Esophagus squamous epithelium (tissue), 5 donors: ENCODE measurements at regions not wholly inside any gene's neighbourhood (a gene's known extent, or its start where the extent isn't known, plus 50 kb on each side); places are given as distances from the start of the nearest gene placed in this dataset.

Source experiments
- DNase-seq: peaks from one replicate; lab custom pipeline; 2025; lab: John Stamatoyannopoulos, UW
- H3K27ac ChIP-seq, 4 donors: fragments of 200-600 bp; sonication (generic); one replicate each; pipeline ENCODE4 v1.5.1; 2016 to 2019; ENCODE audit warnings: mild to moderate bottlenecking in 1 of 4
- H3K27me3 ChIP-seq, 4 donors: fragments of 200-600 bp; sonication (generic); 1 replicate in 3 of 4; 2 replicates in 1 of 4; pipeline versions ENCODE4 v1.5.1 to v1.6.0; 2017 to 2021; ENCODE audit warnings: antibody characterized with exemption in 1 of 4
- H3K36me3 ChIP-seq, 3 donors: fragments of 200-600 bp; sonication (generic); one replicate each; pipeline ENCODE4 v1.5.1; 2016 to 2019
- H3K4me1 ChIP-seq, 3 donors: fragments of 200-600 bp; sonication (generic); one replicate each; pipeline ENCODE4 v1.5.1; 2017 to 2019
- H3K4me3 ChIP-seq, 4 donors: fragments of 200-600 bp; sonication (generic); 1 replicate in 3 of 4; 2 replicates in 1 of 4; pipeline ENCODE4 v1.5.1; 2016 to 2019; ENCODE audit warnings: mild to moderate bottlenecking in 2 of 4, moderate library complexity in 1 of 4
- H3K9me3 ChIP-seq, 3 donors: fragments of 200-600 bp; sonication (generic); one replicate each; pipeline ENCODE4 v1.5.1; 2016 to 2019
- POLR2A ChIP-seq, 4 donors: fragments of 450-650 bp; IDR thresholded peaks; one replicate each; pipeline ENCODE4 v1.6.1; 2017; ENCODE audit warnings: antibody characterized with exemption in 4 of 4, mild to moderate bottlenecking in 4 of 4, moderate library complexity in 3 of 4
- WGBS, 2 donors: methylation state at CpG; one replicate each; pipeline ENCODE4 v1.1.5; 2018; 5-methylcytosine and 5-hydroxymethylcytosine counted together
- intact Hi-C: fragments of 100-400 bp; cut with DNase I; formaldehyde crosslinking; loops from one replicate; pipeline ENCODE4 v1.15.0; 2022
- TF ChIP-seq, protein P1 (sequence below), 6 experiments: fragments of 450-650 bp in 4 of 6; fragments of 200-600 bp in 2 of 6; sonication (generic) in 2 of 6; IDR thresholded peaks; one replicate each; pipeline ENCODE4 v1.5.1; 2016 to 2019; ENCODE audit warnings: antibody characterized with exemption in 6 of 6, mild to moderate bottlenecking in 4 of 6, moderate library complexity in 4 of 6
- donor health status: DM: yes; HTN: yes; CAD: no.

DNA sequence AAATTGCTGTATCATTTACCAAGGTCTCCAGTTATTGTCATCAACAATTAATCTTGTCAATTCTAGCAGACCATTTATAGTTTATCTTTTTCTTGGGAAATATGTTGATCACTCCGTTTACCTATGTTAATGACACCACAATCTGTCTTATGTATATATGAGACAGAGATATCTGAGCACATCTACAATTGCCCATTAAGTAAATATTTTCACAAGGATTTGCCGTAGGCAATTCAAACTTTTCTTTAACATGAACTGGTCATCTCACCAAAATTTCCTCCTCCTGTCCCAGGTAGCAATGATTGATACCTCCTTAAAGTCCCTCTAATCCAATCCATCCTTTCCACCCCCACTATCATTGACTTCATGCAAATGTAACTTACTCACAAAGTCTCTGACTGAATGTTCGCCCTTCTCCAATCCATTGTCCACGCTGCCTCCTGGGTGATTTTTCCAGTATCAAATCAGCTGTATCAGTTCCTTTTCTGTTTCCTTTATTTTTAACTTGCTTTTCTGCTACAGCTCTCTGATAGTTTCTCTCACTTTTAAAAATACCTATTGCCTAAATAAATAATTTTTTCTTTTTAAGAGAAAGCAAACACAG lies 138.3 kb downstream of the GNAT3 start:
- H3K4me1 ChIP-seq = no peaks in the 10 kb centered on the region
- intact Hi-C loops = no loop called here
- H3K36me3 ChIP-seq = no peaks in the 10 kb centered on the region
- DNase-seq = no peak
- no peak overlapping the region for H3K27ac ChIP-seq
- no peak for TF ChIP-seq POLR2A (IDR thresholded peaks at IDR 0.05)
- TF ChIP-seq, protein P1, sequence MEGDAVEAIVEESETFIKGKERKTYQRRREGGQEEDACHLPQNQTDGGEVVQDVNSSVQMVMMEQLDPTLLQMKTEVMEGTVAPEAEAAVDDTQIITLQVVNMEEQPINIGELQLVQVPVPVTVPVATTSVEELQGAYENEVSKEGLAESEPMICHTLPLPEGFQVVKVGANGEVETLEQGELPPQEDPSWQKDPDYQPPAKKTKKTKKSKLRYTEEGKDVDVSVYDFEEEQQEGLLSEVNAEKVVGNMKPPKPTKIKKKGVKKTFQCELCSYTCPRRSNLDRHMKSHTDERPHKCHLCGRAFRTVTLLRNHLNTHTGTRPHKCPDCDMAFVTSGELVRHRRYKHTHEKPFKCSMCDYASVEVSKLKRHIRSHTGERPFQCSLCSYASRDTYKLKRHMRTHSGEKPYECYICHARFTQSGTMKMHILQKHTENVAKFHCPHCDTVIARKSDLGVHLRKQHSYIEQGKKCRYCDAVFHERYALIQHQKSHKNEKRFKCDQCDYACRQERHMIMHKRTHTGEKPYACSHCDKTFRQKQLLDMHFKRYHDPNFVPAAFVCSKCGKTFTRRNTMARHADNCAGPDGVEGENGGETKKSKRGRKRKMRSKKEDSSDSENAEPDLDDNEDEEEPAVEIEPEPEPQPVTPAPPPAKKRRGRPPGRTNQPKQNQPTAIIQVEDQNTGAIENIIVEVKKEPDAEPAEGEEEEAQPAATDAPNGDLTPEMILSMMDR (IDR thresholded peaks at IDR 0.05) = no peak
- no peaks in the 10 kb centered on the region for H3K27me3 ChIP-seq
- no peaks in the 10 kb centered on the region for H3K9me3 ChIP-seq
- 78 to 82% methylated on average over 4 of the region's 4 CpGs for WGBS, 2 donors
- H3K4me3 ChIP-seq = no peak overlapping the region

DNA sequence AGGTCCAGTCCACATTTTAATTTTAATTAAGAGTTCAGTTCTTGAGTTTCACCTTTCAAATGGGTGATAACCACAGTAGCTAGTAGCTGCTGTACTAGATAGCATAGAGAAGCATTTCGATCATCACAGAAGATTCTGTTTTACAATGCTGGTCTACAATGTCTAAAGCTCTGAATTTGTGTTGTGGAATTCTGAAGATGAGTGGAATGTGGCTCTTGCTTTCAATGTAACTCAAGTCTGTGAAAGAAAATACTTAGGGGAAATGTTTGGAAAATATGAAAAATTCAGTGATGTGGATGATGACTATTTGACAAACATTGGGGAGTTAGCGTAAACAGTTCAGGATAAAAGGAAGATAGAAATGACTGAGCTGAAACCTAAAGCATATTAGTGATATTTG lies 139.4 kb downstream of the GNAT3 start:
- intact Hi-C loops = no loop called here
- Histone ChIP-seq H3K4me3 (no peak overlapping the region), H3K9me3 (no peaks in the 10 kb centered on the region), H3K27me3 (no peaks in the 10 kb centered on the region), H3K36me3 (no peaks in the 10 kb centered on the region), H3K4me1 (no peaks in the 10 kb centered on the region), H3K27ac (no peak overlapping the region)
- TF ChIP-seq, protein P1 (IDR thresholded peaks at IDR 0.05) = no peak
- no peak for TF ChIP-seq POLR2A (IDR thresholded peaks at IDR 0.05)
- no peak for DNase-seq
- WGBS, 2 donors = 69 to 81% methylated on average over 2 of the region's 2 CpGs

DNA sequence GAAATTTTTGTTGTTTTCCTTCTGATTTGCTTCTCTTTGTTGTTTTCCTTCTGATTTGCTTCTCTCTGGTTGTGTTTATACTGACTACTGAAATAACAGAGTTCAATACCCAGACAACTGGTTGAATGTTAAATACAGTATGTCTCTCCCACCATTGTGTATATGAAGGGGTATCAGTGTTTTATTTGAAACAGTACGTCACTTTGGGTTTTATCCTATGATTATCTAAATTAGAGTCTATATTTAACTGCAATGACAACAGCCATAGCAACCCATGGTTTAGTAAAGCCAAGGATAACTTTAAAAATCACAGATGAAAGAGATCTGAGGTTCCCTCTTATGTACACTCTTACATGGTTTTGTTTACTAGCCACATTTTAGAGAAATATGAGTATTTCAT lies 141.3 kb downstream of the GNAT3 start:
- no peaks in the 10 kb centered on the region for H3K9me3 ChIP-seq

DNA sequence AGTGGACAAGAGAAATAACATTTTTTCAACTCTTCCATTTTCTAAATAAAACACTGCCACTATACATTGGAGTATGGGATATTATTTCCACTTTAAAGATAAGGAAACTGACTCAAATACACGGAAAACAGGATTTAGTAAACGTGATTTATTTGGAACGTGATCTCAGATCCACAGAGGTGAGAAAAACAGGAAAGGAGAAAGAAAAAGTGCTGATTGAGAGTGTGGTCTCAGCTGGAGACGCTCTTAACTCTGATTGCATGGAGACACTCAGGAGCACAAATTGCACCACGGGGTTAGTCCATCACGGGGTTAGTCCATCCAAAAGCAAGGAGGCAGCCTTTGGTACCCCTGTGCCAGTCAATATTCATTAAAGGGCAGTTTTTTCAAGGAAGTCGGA lies 142.5 kb downstream of the GNAT3 start:
- H3K9me3 ChIP-seq = no peaks in the 10 kb centered on the region
- WGBS, 2 donors = 81 to 87% methylated on average over 7 of the region's 7 CpGs
- no peak overlapping the region for H3K27ac ChIP-seq
- H3K4me3 ChIP-seq = no peak overlapping the region
- intact Hi-C loops = no loop called here
- TF ChIP-seq, protein P1 (IDR thresholded peaks at IDR 0.05) = no peak
- H3K27me3 ChIP-seq = no peaks in the 10 kb centered on the region
- H3K36me3 ChIP-seq = no peaks in the 10 kb centered on the region
- DNase-seq = no peak
- H3K4me1 ChIP-seq = no peaks in the 10 kb centered on the region

More for the DNA sequence above, 141.3 kb downstream of the GNAT3 start:
- Histone ChIP-seq H3K4me1 (no peaks in the 10 kb centered on the region), H3K27me3 (no peaks in the 10 kb centered on the region), H3K4me3 (no peak overlapping the region), H3K27ac (no peak overlapping the region), H3K36me3 (no peaks in the 10 kb centered on the region)
- TF ChIP-seq, protein P1 (IDR thresholded peaks at IDR 0.05) = no peak
- TF ChIP-seq POLR2A (IDR thresholded peaks at IDR 0.05) = no peak
- intact Hi-C loops = no loop called here
- WGBS, 2 donors = 75 to 76% methylated on average over 1 of the region's 1 CpG
- DNase-seq = no peak

DNA sequence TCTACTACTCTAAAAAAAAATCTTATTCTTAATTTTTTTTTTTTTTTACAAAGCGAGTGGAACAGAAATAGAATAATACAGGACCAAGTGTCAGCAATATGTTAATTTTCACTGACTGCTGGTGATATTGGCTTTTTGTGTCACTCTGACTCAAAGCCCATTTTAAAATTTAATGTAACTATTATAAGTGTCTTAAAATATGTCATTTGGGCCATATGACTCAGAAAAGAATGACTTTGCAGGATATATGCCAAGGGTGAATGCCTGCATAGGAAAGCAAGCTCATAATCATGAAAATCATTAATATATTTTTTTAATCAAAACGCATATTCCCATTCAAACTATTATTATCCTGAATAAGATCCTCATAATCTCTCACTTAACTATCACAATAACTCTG lies 149.2 kb downstream of the GNAT3 start:
- intact Hi-C loops = no loop called here
- TF ChIP-seq, protein P1 (IDR thresholded peaks at IDR 0.05) = no peak
- TF ChIP-seq POLR2A (IDR thresholded peaks at IDR 0.05) = no peak
- H3K36me3 ChIP-seq = no peaks in the 10 kb centered on the region
- no peaks in the 10 kb centered on the region for H3K27me3 ChIP-seq
- no peak for DNase-seq
- WGBS, 2 donors = 88 to 93% methylated on average over 2 of the region's 2 CpGs
- no peak overlapping the region for H3K4me3 ChIP-seq
- H3K9me3 ChIP-seq = no peaks in the 10 kb centered on the region
- H3K4me1 ChIP-seq = no peaks in the 10 kb centered on the region
- H3K27ac ChIP-seq = no peak overlapping the region
